Kidney capillary endothelial cell (primary cell): ENCODE measurements at regions not wholly inside any gene's neighbourhood (a gene's known extent, or its start where the extent isn't known, plus 50 kb on each side); places are given as distances from the start of the nearest gene placed in this dataset.

Source experiments
- DNase-seq: peaks from one replicate; pipeline ENCODE4 v3.0.0-alpha.2; 2018; ENCODE audit warnings: low spot score

DNA sequence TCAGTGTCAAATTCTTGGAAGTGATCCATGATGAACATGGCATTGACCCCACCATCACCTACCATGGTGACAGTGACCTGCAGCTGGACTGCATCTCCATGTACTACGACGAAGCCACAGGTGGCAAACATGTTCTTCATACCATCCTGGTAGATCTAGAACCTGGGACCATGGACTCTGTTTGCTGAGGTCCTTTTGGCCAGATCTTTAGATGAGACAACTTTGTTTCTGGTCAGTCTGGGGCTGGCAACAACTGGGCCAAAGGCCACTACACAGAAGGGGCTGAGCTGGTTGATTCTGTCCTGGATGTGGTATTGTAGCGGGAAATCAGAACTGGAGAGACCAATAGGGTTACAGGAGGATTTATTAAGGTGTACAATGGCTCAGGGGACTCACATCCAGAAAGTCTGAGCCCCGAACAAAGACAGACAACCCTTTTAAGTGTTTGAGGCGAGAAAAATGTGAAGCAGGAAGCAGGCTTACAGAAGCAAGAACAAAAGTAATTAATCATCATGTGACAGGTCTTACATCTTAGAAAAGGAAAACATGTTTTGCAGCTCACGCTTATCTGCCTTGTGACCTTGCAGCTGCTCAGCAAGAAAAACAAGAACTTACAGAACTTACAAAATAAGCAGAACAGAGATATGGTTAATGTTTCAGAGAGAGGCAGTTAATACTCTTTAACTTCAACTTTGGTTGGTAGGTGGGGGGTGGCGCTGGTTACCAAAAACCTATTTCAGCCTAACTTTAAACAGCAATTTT lies 58.8 kb upstream of the MOCS1 start:
- no peak for DNase-seq
